D341Med (cell line): ENCODE measurements at regions not wholly inside any gene's neighbourhood (a gene's known extent, or its start where the extent isn't known, plus 50 kb on each side); places are given as distances from the start of the nearest gene placed in this dataset.

Experiments
- DNase-seq: peaks from one replicate; pipeline ENCODE4 v3.0.0; 2012; ENCODE audit warnings: low spot score

- no peak for DNase-seq
These were observed 60.4 kb upstream of the RPH3AL start for GRCh38 chr17:413016-413350.

GRCh38 chr17:412211-413015, 59.8 kb upstream of the RPH3AL start:
- DNase-seq: no peak

- DNase-seq: no peak
These were observed 59.0 kb upstream of the RPH3AL start for GRCh38 chr17:411421-412120.

- DNase-seq: no peak
These were observed 58.2 kb upstream of the RPH3AL start for GRCh38 chr17:410543-411401.

- DNase-seq: peak; percentile 95
These were observed 57.4 kb upstream of the RPH3AL start for GRCh38 chr17:409848-410542.

GRCh38 chr17:409308-409847, 56.8 kb upstream of the RPH3AL start:
- DNase-seq: no peak

GRCh38 chr17:404703-405102, 52.1 kb upstream of the RPH3AL start:
- DNase-seq: no peak
